HEK293T (cell line): ENCODE measurements at regions not wholly inside any gene's neighbourhood (a gene's known extent, or its start where the extent isn't known, plus 50 kb on each side); places are given as distances from the start of the nearest gene placed in this dataset.
"Not testable (repeated sequence)": the region's sequence is repeated elsewhere in the genome, so short reads cannot be mapped to it uniquely, and the experiment has no call there.

Experiments
- ARNT ChIP-seq: fragments of 450-650 bp; IDR thresholded peaks from 2 replicates; pipeline ENCODE4 v1.6.1; 2017; ENCODE audit warnings: mild to moderate bottlenecking
- BHLHE40 ChIP-seq: fragments of 450-650 bp; IDR thresholded peaks from 2 replicates; pipeline ENCODE4 v1.6.1; 2016; ENCODE audit warnings: mild to moderate bottlenecking, moderate library complexity, borderline replicate concordance
- ELF4 ChIP-seq: fragments of 450-650 bp; IDR thresholded peaks from 2 replicates; pipeline ENCODE4 v1.6.1; 2017; ENCODE audit warnings: antibody characterized with exemption
- FOXA1 ChIP-seq: fragments of 450-650 bp; IDR thresholded peaks from 2 replicates; pipeline ENCODE4 v1.6.1; 2016; ENCODE audit warnings: mild to moderate bottlenecking
- FOXK2 ChIP-seq: fragments of 450-650 bp; IDR thresholded peaks from 2 replicates; pipeline ENCODE4 v1.6.1; 2016; ENCODE audit warnings: mild to moderate bottlenecking
- FOXM1 ChIP-seq: fragments of 450-650 bp; IDR thresholded peaks from 2 replicates; pipeline ENCODE4 v1.6.1; 2017; ENCODE audit warnings: mild to moderate bottlenecking, borderline replicate concordance
- HDGF ChIP-seq: fragments of 450-650 bp; IDR thresholded peaks from 2 replicates; pipeline ENCODE4 v1.6.1; 2017; ENCODE audit warnings: antibody characterized with exemption, borderline replicate concordance
- LEF1 ChIP-seq: fragments of 450-650 bp; IDR thresholded peaks from 2 replicates; pipeline ENCODE4 v1.6.1; 2017; ENCODE audit warnings: mild to moderate bottlenecking, borderline replicate concordance
- NFRKB ChIP-seq: fragments of 450-650 bp; IDR thresholded peaks from 2 replicates; pipeline ENCODE4 v1.6.1; 2016; ENCODE audit warnings: mild to moderate bottlenecking, moderate library complexity
- SP1 ChIP-seq: fragments of 450-650 bp; IDR thresholded peaks from 2 replicates; pipeline ENCODE4 v1.6.1; 2017
- SUZ12 ChIP-seq: fragments of 450-650 bp; IDR thresholded peaks from 2 replicates; pipeline ENCODE4 v1.6.1; 2016; ENCODE audit warnings: mild to moderate bottlenecking
- TARDBP ChIP-seq: fragments of 450-650 bp; IDR thresholded peaks from 2 replicates; pipeline ENCODE4 v1.6.1; 2016
- ZNF384 ChIP-seq: fragments of 450-650 bp; IDR thresholded peaks from 2 replicates; pipeline ENCODE4 v1.6.1; 2016
- TF ChIP-seq, protein P1 (sequence below): fragments of 450-650 bp; IDR thresholded peaks from 2 replicates; pipeline ENCODE4 v1.6.1; 2016

DNA sequence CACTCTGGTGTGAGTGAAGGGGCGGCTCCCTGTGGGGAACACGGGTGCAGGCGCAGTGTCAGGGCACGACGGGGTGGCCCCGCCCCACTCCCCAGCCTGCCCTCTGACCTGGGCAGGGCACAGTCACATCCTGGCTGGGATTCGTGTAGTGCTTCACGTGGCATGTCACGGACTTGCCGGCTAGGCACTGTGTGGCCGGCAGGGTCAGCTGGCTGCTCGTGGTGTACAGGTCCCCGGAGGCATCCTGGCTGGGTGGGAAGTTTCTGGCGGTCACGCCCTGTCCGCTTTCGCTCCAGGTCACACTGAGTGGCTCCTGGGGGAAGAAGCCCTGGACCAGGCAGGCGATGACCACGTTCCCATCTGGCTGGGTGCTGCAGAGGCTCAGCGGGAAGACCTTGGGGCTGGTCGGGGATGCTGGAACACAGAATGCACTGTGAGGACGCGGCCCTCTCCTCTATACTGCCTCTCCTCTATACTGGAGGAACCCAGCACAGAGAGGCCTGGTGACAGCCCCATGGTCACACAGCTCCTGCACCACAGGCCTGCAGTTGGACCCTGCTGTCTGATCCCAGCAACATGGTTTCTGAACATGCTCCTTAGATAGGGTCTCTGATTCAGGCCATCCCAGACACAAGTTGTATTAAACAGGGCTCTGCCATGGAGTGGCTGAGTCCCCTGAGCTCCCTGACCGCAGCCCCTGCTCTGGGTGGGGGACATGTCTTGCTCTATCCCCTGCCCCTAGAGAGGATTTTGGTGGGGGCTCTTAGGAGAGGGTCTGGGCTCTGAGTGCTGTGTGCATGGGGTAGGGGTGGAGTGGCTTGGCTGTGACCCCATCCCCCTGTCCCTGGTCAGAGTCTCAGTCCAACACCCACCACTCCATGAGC is 182.1 kb downstream of the TMEM121 start:
- not testable (repeated sequence) for TF ChIP-seq FOXK2, FOXM1, FOXA1, ZNF384, SP1, NFRKB, SUZ12, LEF1, ELF4, BHLHE40, TARDBP, ARNT, HDGF
- TF ChIP-seq, protein P1, sequence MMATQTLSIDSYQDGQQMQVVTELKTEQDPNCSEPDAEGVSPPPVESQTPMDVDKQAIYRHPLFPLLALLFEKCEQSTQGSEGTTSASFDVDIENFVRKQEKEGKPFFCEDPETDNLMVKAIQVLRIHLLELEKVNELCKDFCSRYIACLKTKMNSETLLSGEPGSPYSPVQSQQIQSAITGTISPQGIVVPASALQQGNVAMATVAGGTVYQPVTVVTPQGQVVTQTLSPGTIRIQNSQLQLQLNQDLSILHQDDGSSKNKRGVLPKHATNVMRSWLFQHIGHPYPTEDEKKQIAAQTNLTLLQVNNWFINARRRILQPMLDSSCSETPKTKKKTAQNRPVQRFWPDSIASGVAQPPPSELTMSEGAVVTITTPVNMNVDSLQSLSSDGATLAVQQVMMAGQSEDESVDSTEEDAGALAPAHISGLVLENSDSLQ = not testable (repeated sequence)
